Endothelial cell of umbilical vein (primary cell): ENCODE measurements at regions not wholly inside any gene's neighbourhood (a gene's known extent, or its start where the extent isn't known, plus 50 kb on each side); places are given as distances from the start of the nearest gene placed in this dataset.

Experiments used
- BruUV-seq: library from RNA; stranded (reverse); fragments of 400-500 nt; replicated peaks from 2 replicates; lab custom pipeline; 2021; lab: Mats Ljungman, UMichigan
- CTCF ChIA-PET: fragments of 300-600, 350-600 bp; sonication (Branson Sonifier 250); formaldehyde crosslinking; loops from one replicate; lab custom pipeline; 2021; ENCODE audit warnings: antibody characterized with exemption, inconsistent platforms; lab: Charles Lee
- POLR2A ChIA-PET: fragments of 300-600, 350-600 bp; sonication (Branson Sonifier 250); formaldehyde crosslinking; loops from one replicate; lab custom pipeline; 2021; ENCODE audit warnings: antibody characterized with exemption, inconsistent platforms; lab: Charles Lee
- DNase-seq: peaks from one replicate; pipeline ENCODE4 v3.0.0-alpha.2; 2011; ENCODE audit warnings: low read depth, low spot score
- FAIRE-seq: peaks from 2 replicates; lab custom pipeline; 2011; peaks lifted over from hg19 to GRCh38; lab: Jason Lieb, UNC
- H2AFZ ChIP-seq: 2 replicates; pipeline ENCODE4 v1.6.0; 2012; ENCODE audit warnings: low read depth, low read length, control low read depth, inconsistent platforms
- H3K27ac ChIP-seq: 2 replicates; pipeline ENCODE4 v1.5.1; 2011; ENCODE audit warnings: low read depth, mild to moderate bottlenecking, control low read depth, low read length, moderate library complexity; ENCODE audit not compliant: insufficient read depth
- H3K27me3 ChIP-seq, 2 experiments: 2 replicates each; pipeline versions ENCODE4 v1.6.0 to v1.6.1; 2011; ENCODE audit warnings: low read length in 2 of 2, mixed read lengths in 1 of 2; ENCODE audit not compliant: control insufficient read depth in 2 of 2, insufficient read depth in 2 of 2
- H3K36me3 ChIP-seq, 2 experiments: 2 replicates in 1 of 2; 3 replicates in 1 of 2; pipeline ENCODE4 v1.5.1; 2011; ENCODE audit warnings: low read length in 2 of 2, mild to moderate bottlenecking in 1 of 2, moderate library complexity in 1 of 2; ENCODE audit not compliant: control insufficient read depth in 2 of 2, insufficient read depth in 2 of 2; ENCODE audit errors: extremely low read depth in 1 of 2
- H3K4me1 ChIP-seq: 3 replicates; pipeline ENCODE4 v1.5.1; 2011; ENCODE audit warnings: mild to moderate bottlenecking, low read length; ENCODE audit not compliant: control insufficient read depth, insufficient read depth; ENCODE audit errors: extremely low read depth
- H3K4me2 ChIP-seq: 2 replicates; pipeline ENCODE4 v1.6.1; 2011; ENCODE audit warnings: low read length, control low read depth, mixed read lengths; ENCODE audit not compliant: insufficient read depth
- H3K4me3 ChIP-seq, 3 experiments: fragments of 200-600 bp in 1 of 3; sonication (generic), shearing (Covaris generic) in 1 of 3; replicated peaks in 1 of 3; 2 replicates each; pipeline ENCODE4 v1.5.1; 2011 to 2016; ENCODE audit warnings: control low read depth in 3 of 3, low read length in 3 of 3, mild to moderate bottlenecking in 2 of 3, inconsistent platforms in 1 of 3, low read depth in 1 of 3, moderate library complexity in 1 of 3; ENCODE audit not compliant: insufficient read depth in 1 of 3
- H3K79me2 ChIP-seq: 2 replicates; pipeline ENCODE4 v1.6.0; 2012; ENCODE audit warnings: low read length, inconsistent platforms; ENCODE audit not compliant: control insufficient read depth, insufficient read depth
- H3K9ac ChIP-seq: replicated peaks from 2 replicates; pipeline ENCODE3; 2011; ENCODE audit warnings: low read length, control low read depth; ENCODE audit not compliant: insufficient read depth; ENCODE audit errors: extremely low read depth
- H3K9me1 ChIP-seq: replicated peaks from 3 replicates; pipeline ENCODE4 v1.6.0; 2011; ENCODE audit warnings: mild to moderate bottlenecking, low read length; ENCODE audit not compliant: control insufficient read depth, insufficient read depth; ENCODE audit errors: extremely low read depth
- H3K9me3 ChIP-seq: replicated peaks from 2 replicates; pipeline ENCODE4 v1.5.1; 2012; ENCODE audit warnings: low read length, inconsistent platforms; ENCODE audit not compliant: control insufficient read depth, insufficient read depth
- H4K20me1 ChIP-seq: replicated peaks from 2 replicates; pipeline ENCODE3; 2011; ENCODE audit warnings: mild to moderate bottlenecking, low read length; ENCODE audit not compliant: control insufficient read depth, insufficient read depth; ENCODE audit errors: extremely low read depth
- CTCF ChIP-seq, 2 donors: IDR thresholded peaks; 1 replicate in 1 of 2; 2 replicates in 1 of 2; pipeline ENCODE4 v1.5.1; 2011; ENCODE audit warnings: low read length in 2 of 2, mild to moderate bottlenecking in 2 of 2, moderate library complexity in 2 of 2, control low read depth in 1 of 2, inconsistent platforms in 1 of 2, low read depth in 1 of 2; ENCODE audit not compliant: insufficient read depth in 1 of 2; ENCODE audit errors: extremely low read depth in 1 of 2
- EZH2 ChIP-seq: IDR thresholded peaks from 2 replicates; pipeline ENCODE4 v1.6.1; 2012; ENCODE audit warnings: borderline replicate concordance, low read depth, mild to moderate bottlenecking, moderate library complexity, low read length, inconsistent platforms; ENCODE audit not compliant: severe bottlenecking
- FOS ChIP-seq: IDR thresholded peaks from 2 replicates; pipeline ENCODE4 v1.6.1; 2011; ENCODE audit warnings: mild to moderate bottlenecking, low read length, moderate library complexity, borderline replicate concordance; ENCODE audit not compliant: insufficient read depth
- GATA2 ChIP-seq: IDR thresholded peaks from 2 replicates; pipeline ENCODE4 v1.7.0; 2011; ENCODE audit warnings: low read depth, mild to moderate bottlenecking, moderate library complexity, mixed read lengths, low read length; ENCODE audit not compliant: insufficient read length, insufficient read depth
- JUN ChIP-seq: IDR thresholded peaks from 2 replicates; pipeline ENCODE4 v1.6.1; 2011; ENCODE audit warnings: borderline replicate concordance, low read depth; ENCODE audit not compliant: insufficient read length, insufficient read depth
- MAX ChIP-seq: IDR thresholded peaks from 2 replicates; pipeline ENCODE4 v1.6.1; 2011; ENCODE audit not compliant: insufficient read depth, insufficient read length
- MYC ChIP-seq: IDR thresholded peaks from one replicate; pipeline ENCODE4 v1.6.1; 2011; ENCODE audit warnings: mild to moderate bottlenecking, low read depth, low read length
- POLR2A ChIP-seq: IDR thresholded peaks from 2 replicates; pipeline ENCODE4 v1.6.1; 2012; ENCODE audit warnings: low read depth, mild to moderate bottlenecking, control low read depth, low read length
- POLR2AphosphoS5 ChIP-seq: IDR thresholded peaks from 2 replicates; pipeline ENCODE4 v1.6.1; 2012; ENCODE audit warnings: low read depth, mild to moderate bottlenecking, control low read depth, low read length, moderate library complexity; ENCODE audit not compliant: insufficient read depth
- dilution Hi-C: fragments of 300-500 bp; cut with MboI; formaldehyde crosslinking; loops from one replicate; pipeline ENCODE4 v1.15.0; 2019; ENCODE audit warnings: low sequenced_read_pairs; ENCODE audit not compliant: extremely low pct_ligation_motif_present
- intact Hi-C: fragments of 100-400 bp; cut with micrococcal nuclease; formaldehyde crosslinking; loops from one replicate; pipeline ENCODE4 v1.10.0; 2022

GRCh38 chr5:175383350-175383749, 60.6 kb downstream of the DRD1 start:
- no peak for DNase-seq
- intact Hi-C loops: no loop called here

More at GRCh38 chr5:175383350-175383749, 60.6 kb downstream of the DRD1 start:
- Histone ChIP-seq H3K9ac (no peak overlapping the region), H3K9me3 (peaks cover 1% of the 10 kb centered on the region), H3K27ac (no peak overlapping the region), H3K9me1 (no peaks in the 10 kb centered on the region), H3K4me1 (no peaks in the 10 kb centered on the region), H2AFZ (no peak overlapping the region), H3K79me2 (no peaks in the 10 kb centered on the region), H4K20me1 (no peaks in the 10 kb centered on the region), H3K36me3 (no peaks in the 10 kb centered on the region), H3K4me2 (no peak overlapping the region), H3K27me3 (no peaks in the 10 kb centered on the region), H3K4me3 (no peak overlapping the region)
- dilution Hi-C loops: no loop called here
- no peak for FAIRE-seq
- ChIA-PET POLR2A (no interaction called here), CTCF (no interaction called here)
- no TSS peak for BruUV-seq
- TF ChIP-seq FOS (no peak), GATA2 (no peak), EZH2 (no peak), POLR2A (no peak), POLR2AphosphoS5 (no peak), JUN (no peak), CTCF (IDR thresholded peaks at IDR 0.05; ENCODE audit: extremely low read depth in 1 of 2, insufficient read depth in 1 of 2, low read depth in 1 of 2, low read length in 2 of 2) (no peak), MAX (no peak), MYC (no peak)
